Hepatocyte (in vitro differentiated cells): ENCODE measurements at regions not wholly inside any gene's neighbourhood (a gene's known extent, or its start where the extent isn't known, plus 50 kb on each side); places are given as distances from the start of the nearest gene placed in this dataset.

Source experiments
- DNase-seq: peaks from one replicate; pipeline ENCODE4 v3.0.0-alpha.2; 2016; ENCODE audit warnings: low spot score
- H2AFZ ChIP-seq: fragments of 200-600 bp; sonication (generic); 2 replicates; pipeline ENCODE4 v1.6.0; 2016; ENCODE audit warnings: antibody characterized with exemption, mild to moderate bottlenecking
- H3K27ac ChIP-seq: fragments of 200-600 bp; sonication (generic); 2 replicates; pipeline ENCODE4 v1.5.1; 2016; ENCODE audit warnings: mild to moderate bottlenecking
- H3K27me3 ChIP-seq: fragments of 200-600 bp; sonication (generic); 2 replicates; pipeline ENCODE4 v1.6.1; 2016
- H3K36me3 ChIP-seq: fragments of 200-600 bp; sonication (generic); replicated peaks from 2 replicates; pipeline ENCODE4 v1.5.1; 2016; ENCODE audit warnings: low read depth; ENCODE audit not compliant: insufficient read depth
- H3K4me1 ChIP-seq: fragments of 200-600 bp; sonication (generic); 2 replicates; pipeline ENCODE4 v1.5.1; 2016; ENCODE audit warnings: mild to moderate bottlenecking, moderate library complexity; ENCODE audit not compliant: insufficient read depth
- H3K4me2 ChIP-seq: fragments of 200-600 bp; sonication (generic); 2 replicates; pipeline ENCODE4 v1.6.0; 2016
- H3K4me3 ChIP-seq: fragments of 200-600 bp; sonication (generic); 2 replicates; pipeline ENCODE4 v1.5.1; 2016; ENCODE audit warnings: mild to moderate bottlenecking
- H3K79me2 ChIP-seq: fragments of 200-600 bp; sonication (generic); 2 replicates; pipeline ENCODE4 v1.6.0; 2017; ENCODE audit warnings: mild to moderate bottlenecking
- H3K9me2 ChIP-seq: fragments of 200-600 bp; sonication (generic); replicated peaks from 2 replicates; pipeline ENCODE4 v1.6.0; 2017; ENCODE audit warnings: mild to moderate bottlenecking; ENCODE audit not compliant: insufficient read depth
- H3K9me3 ChIP-seq: fragments of 200-600 bp; sonication (generic); 2 replicates; pipeline ENCODE4 v1.5.1; 2016; ENCODE audit warnings: low read depth, mild to moderate bottlenecking
- H4K20me1 ChIP-seq: fragments of 200-600 bp; sonication (generic); 2 replicates; pipeline ENCODE4 v1.6.0; 2016; ENCODE audit warnings: mild to moderate bottlenecking; ENCODE audit not compliant: insufficient read depth, poor library complexity, severe bottlenecking
- EZH2 ChIP-seq: fragments of 200-600 bp; sonication (generic); IDR thresholded peaks from 2 replicates; pipeline ENCODE4 v1.6.1; 2016; ENCODE audit warnings: antibody characterized with exemption, mild to moderate bottlenecking, borderline replicate concordance
- EZH2phosphoT487 ChIP-seq: fragments of 200-600 bp; sonication (generic); IDR thresholded peaks from one replicate; pipeline ENCODE4 v1.6.1; 2018; ENCODE audit warnings: antibody characterized with exemption, mild to moderate bottlenecking, low read depth, moderate library complexity; ENCODE audit not compliant: unreplicated experiment, severe bottlenecking
- WGBS: methylation state at CpG from one replicate; pipeline ENCODE4 v1.1.6; 2016; ENCODE audit warnings: low lambda C conversion rate; ENCODE audit errors: missing lambda C conversion rate; 5-methylcytosine and 5-hydroxymethylcytosine counted together
- TF ChIP-seq, protein P1 (sequence below): fragments of 200-600 bp; sonication (generic); IDR thresholded peaks from 2 replicates; pipeline ENCODE4 v1.5.1; 2016; ENCODE audit warnings: antibody characterized with exemption, mild to moderate bottlenecking; ENCODE audit not compliant: poor library complexity

DNA sequence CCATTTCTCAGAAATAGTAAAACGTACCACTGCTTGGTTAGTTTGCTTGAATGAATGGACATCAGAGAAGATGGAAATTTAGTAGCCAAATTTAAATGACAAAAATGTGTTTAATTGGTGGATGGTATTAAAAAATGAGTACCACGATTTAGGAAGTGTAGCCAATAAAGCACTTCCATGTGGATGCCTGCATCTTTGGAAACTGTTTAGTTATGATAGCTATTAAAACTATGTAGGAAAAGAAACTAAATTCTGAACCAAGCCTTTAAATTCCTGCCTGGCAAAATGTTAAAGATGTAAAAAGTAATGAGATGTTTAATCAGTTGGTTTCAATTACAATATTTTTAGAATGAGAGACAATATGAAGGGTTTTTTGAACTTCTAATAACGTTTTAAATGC, 94.8 kb downstream of the NUDT12 start:
- H3K27me3 ChIP-seq: no peaks in the 10 kb centered on the region
- H2AFZ ChIP-seq: no peak overlapping the region
- H3K9me3 ChIP-seq: no peaks in the 10 kb centered on the region
- H4K20me1 ChIP-seq: no peaks in the 10 kb centered on the region
- H3K79me2 ChIP-seq: no peaks in the 10 kb centered on the region
- DNase-seq: no peak
- no peak overlapping the region for H3K4me2 ChIP-seq
- peaks cover 6% of the 10 kb centered on the region for H3K4me1 ChIP-seq
- H3K36me3 ChIP-seq: no peaks in the 10 kb centered on the region
- 80% methylated on average over 3 of the region's 3 CpGs for WGBS
- no peak overlapping the region for H3K27ac ChIP-seq
- TF ChIP-seq EZH2phosphoT487 (no peak), EZH2 (no peak)
- TF ChIP-seq, protein P1, sequence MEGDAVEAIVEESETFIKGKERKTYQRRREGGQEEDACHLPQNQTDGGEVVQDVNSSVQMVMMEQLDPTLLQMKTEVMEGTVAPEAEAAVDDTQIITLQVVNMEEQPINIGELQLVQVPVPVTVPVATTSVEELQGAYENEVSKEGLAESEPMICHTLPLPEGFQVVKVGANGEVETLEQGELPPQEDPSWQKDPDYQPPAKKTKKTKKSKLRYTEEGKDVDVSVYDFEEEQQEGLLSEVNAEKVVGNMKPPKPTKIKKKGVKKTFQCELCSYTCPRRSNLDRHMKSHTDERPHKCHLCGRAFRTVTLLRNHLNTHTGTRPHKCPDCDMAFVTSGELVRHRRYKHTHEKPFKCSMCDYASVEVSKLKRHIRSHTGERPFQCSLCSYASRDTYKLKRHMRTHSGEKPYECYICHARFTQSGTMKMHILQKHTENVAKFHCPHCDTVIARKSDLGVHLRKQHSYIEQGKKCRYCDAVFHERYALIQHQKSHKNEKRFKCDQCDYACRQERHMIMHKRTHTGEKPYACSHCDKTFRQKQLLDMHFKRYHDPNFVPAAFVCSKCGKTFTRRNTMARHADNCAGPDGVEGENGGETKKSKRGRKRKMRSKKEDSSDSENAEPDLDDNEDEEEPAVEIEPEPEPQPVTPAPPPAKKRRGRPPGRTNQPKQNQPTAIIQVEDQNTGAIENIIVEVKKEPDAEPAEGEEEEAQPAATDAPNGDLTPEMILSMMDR: no peak
- no peaks in the 10 kb centered on the region for H3K9me2 ChIP-seq
- H3K4me3 ChIP-seq: no peak overlapping the region

DNA sequence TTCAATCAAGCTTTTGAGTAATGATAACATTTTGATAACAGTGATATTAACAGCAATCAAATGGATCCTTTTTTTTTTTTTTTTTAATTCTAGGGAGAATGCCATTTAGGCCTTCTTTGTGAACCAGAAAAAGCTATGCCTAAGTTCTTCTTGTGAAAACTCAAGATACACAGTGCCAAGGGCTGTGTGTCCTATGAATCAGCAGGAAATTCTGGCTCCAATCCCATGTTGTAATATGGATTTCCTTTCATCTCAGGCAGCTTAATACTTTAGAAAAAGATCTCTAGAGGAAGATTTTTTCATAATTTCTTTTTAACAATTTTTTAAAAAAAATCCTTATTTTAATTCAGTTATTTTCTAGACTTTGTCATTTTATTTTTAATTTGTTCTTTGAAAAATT, 96.1 kb downstream of the NUDT12 start:
- DNase-seq: no peak
- H4K20me1 ChIP-seq: no peaks in the 10 kb centered on the region
- H3K9me3 ChIP-seq: no peaks in the 10 kb centered on the region
- no peaks in the 10 kb centered on the region for H3K27me3 ChIP-seq
- no peak overlapping the region for H3K27ac ChIP-seq
- H3K79me2 ChIP-seq: no peaks in the 10 kb centered on the region
- TF ChIP-seq EZH2: no peak
- TF ChIP-seq, protein P1: no peak
- TF ChIP-seq EZH2phosphoT487: no peak
- H3K4me3 ChIP-seq: no peak overlapping the region
- no peaks in the 10 kb centered on the region for H3K4me1 ChIP-seq
- H3K4me2 ChIP-seq: no peak overlapping the region
- H3K36me3 ChIP-seq: no peaks in the 10 kb centered on the region
- H2AFZ ChIP-seq: no peak overlapping the region
- H3K9me2 ChIP-seq: no peaks in the 10 kb centered on the region

GRCh38 chr5:103465891-103466290, 96.7 kb downstream of the NUDT12 start:
- Histone ChIP-seq H3K36me3 (no peaks in the 10 kb centered on the region), H3K4me3 (no peak overlapping the region), H3K4me1 (no peaks in the 10 kb centered on the region), H3K4me2 (no peak overlapping the region), H3K79me2 (no peaks in the 10 kb centered on the region), H4K20me1 (no peaks in the 10 kb centered on the region), H3K9me3 (no peaks in the 10 kb centered on the region), H3K9me2 (no peaks in the 10 kb centered on the region), H3K27ac (no peak overlapping the region), H2AFZ (no peak overlapping the region), H3K27me3 (no peaks in the 10 kb centered on the region)
- DNase-seq: no peak
- TF ChIP-seq EZH2: no peak
- TF ChIP-seq EZH2phosphoT487: no peak
- TF ChIP-seq, protein P1: no peak

DNA sequence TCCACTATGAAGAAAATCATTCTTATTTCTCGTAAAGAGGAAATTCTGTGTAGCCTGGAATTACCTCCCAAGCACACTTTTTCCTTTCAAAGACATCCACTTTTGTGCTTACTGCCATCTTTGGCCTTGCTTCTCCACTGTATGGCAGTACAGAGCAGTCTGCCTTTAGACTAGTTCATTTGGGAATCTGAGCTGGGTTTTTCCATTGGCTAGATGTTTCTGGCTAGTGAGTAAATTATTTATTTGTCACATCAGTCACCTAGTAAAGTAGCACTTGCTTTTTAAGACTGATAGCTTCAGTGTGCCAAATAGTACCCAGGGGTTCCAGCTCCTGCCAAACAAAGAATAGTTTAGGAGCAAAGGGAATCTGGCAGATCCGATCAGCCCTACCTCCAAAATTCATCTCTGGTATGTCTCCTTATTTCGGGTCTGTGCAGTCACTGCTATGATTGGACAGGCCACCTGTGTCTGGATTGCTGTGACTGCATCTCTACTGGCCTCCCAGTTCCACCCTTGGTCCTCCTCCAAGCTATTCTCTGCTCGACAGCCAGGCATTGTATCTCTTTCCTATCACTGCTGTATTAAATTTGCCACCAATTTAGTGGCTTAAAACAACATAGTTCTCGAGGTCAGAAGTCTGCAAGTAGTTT, 97.6 kb downstream of the NUDT12 start:
- H3K79me2 ChIP-seq: no peaks in the 10 kb centered on the region
- H3K36me3 ChIP-seq: no peaks in the 10 kb centered on the region
- no peak overlapping the region for H3K4me3 ChIP-seq
- WGBS: 82% methylated on average over 5 of the region's 5 CpGs
- no peaks in the 10 kb centered on the region for H3K9me3 ChIP-seq
- no peak for DNase-seq
- H3K27me3 ChIP-seq: no peaks in the 10 kb centered on the region
- H3K27ac ChIP-seq: no peak overlapping the region
- H3K9me2 ChIP-seq: no peaks in the 10 kb centered on the region
- TF ChIP-seq, protein P1: no peak
- TF ChIP-seq EZH2phosphoT487: no peak
- no peak for TF ChIP-seq EZH2
- H3K4me1 ChIP-seq: no peaks in the 10 kb centered on the region
- H2AFZ ChIP-seq: no peak overlapping the region
- H3K4me2 ChIP-seq: no peak overlapping the region
- H4K20me1 ChIP-seq: no peaks in the 10 kb centered on the region
